WERI-Rb-1 (cell line): ENCODE measurements at regions not wholly inside any gene's neighbourhood (a gene's known extent, or its start where the extent isn't known, plus 50 kb on each side); places are given as distances from the start of the nearest gene placed in this dataset.

ENCODE experiments used
- DNase-seq: peaks from one replicate; pipeline ENCODE4 v3.0.0-alpha.2; 2020
- H3K27ac ChIP-seq: fragments of 250-450 bp; sonication (Bioruptor Pico); 2 replicates; pipeline ENCODE4 v1.5.1; 2020; ENCODE audit warnings: mild to moderate bottlenecking, moderate library complexity
- H3K27me3 ChIP-seq: fragments of 250-450 bp; sonication (Bioruptor Pico); 2 replicates; pipeline ENCODE4 v1.5.1; 2021; ENCODE audit warnings: mild to moderate bottlenecking, low read depth, moderate library complexity; ENCODE audit not compliant: insufficient read depth, severe bottlenecking
- H3K36me3 ChIP-seq: fragments of 250-450 bp; sonication (Bioruptor Pico); 2 replicates; pipeline ENCODE4 v1.5.1; 2020; ENCODE audit warnings: mild to moderate bottlenecking, moderate library complexity
- H3K4me3 ChIP-seq: 2 replicates; pipeline ENCODE4 v1.5.1; 2011; ENCODE audit warnings: low read depth, mild to moderate bottlenecking, control low read depth, low read length
- H3K9me3 ChIP-seq: fragments of 250-450 bp; sonication (Bioruptor Pico); 2 replicates; pipeline ENCODE4 v1.5.1; 2021; ENCODE audit warnings: mild to moderate bottlenecking, moderate library complexity; ENCODE audit not compliant: severe bottlenecking
- TF ChIP-seq, protein P1 (sequence below): IDR thresholded peaks from 2 replicates; pipeline ENCODE4 v1.5.1; 2011; ENCODE audit warnings: low read depth, mild to moderate bottlenecking, control low read depth, inconsistent platforms, low read length

DNA sequence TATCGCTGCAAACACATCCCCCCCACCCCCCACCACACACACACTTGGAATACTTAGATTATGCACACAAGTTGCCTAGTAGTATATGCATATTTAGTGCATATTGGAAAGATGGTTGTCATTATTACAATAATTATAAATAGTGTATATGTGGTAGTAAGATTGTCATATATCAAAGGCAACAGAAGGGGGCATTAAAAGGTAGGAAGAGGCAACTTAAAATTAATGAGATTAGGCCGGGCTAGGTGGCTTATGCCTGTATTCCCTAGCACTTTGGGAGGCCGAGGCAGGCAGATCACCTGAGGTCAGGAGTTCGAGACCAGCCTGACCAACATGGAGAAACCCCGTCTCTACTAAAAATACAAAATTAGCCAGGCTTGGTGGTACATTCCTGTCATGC, 52.1 kb downstream of the GSC start:
- DNase-seq = no peak
- no peak overlapping the region for H3K4me3 ChIP-seq
- TF ChIP-seq, protein P1, sequence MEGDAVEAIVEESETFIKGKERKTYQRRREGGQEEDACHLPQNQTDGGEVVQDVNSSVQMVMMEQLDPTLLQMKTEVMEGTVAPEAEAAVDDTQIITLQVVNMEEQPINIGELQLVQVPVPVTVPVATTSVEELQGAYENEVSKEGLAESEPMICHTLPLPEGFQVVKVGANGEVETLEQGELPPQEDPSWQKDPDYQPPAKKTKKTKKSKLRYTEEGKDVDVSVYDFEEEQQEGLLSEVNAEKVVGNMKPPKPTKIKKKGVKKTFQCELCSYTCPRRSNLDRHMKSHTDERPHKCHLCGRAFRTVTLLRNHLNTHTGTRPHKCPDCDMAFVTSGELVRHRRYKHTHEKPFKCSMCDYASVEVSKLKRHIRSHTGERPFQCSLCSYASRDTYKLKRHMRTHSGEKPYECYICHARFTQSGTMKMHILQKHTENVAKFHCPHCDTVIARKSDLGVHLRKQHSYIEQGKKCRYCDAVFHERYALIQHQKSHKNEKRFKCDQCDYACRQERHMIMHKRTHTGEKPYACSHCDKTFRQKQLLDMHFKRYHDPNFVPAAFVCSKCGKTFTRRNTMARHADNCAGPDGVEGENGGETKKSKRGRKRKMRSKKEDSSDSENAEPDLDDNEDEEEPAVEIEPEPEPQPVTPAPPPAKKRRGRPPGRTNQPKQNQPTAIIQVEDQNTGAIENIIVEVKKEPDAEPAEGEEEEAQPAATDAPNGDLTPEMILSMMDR = no peak

DNA sequence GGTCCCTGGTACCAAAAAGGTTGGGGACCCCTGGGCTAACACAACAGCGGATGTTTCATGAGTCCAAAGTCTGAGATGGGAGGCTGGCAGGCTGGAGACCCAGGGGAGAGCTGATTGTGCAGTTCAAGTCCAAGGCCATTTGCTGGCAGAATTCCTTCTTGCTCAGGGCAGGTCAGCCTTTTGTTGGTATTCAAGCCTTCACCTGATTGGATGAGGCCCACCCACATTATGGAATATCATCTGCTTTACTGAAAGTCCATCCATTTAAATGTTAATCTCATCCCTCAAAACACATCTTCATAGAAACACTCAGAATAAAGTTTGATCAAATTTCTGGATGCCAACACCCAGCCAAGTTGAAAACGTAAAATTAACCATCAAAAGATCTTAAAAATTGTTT, 52.9 kb downstream of the GSC start:
- no peak overlapping the region for H3K27ac ChIP-seq
- TF ChIP-seq, protein P1 = no peak
- DNase-seq = no peak

More for the DNA sequence above, 52.1 kb downstream of the GSC start:
- Histone ChIP-seq H3K9me3 (no peaks in the 10 kb centered on the region), H3K36me3 (no peaks in the 10 kb centered on the region), H3K27me3 (no peaks in the 10 kb centered on the region), H3K27ac (no peak overlapping the region)

DNA sequence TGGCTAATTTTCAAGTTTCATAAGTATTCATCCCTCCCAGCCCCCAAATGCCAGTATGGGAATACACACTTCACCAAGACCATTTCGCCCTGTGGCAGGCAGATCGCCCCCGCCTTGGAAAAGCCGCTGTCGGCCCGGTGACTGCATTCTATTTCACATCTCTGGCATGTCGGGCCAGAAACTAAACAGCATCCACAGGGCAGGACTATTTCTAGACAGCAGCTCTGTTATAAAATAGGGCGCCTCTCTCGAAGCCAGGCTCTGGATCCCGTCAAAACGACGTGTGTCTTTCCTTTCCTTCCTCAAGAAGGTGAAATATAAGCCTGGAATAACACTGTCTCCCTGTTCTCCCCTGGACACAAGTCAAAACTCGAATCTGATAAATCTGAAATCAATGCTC, 56.8 kb downstream of the GSC start:
- H3K27me3 ChIP-seq = no peaks in the 10 kb centered on the region
- DNase-seq = no peak
- no peaks in the 10 kb centered on the region for H3K36me3 ChIP-seq
- no peak overlapping the region for H3K4me3 ChIP-seq
- TF ChIP-seq, protein P1 = no peak
- H3K27ac ChIP-seq = no peak overlapping the region
- no peaks in the 10 kb centered on the region for H3K9me3 ChIP-seq

More for the DNA sequence above, 52.9 kb downstream of the GSC start:
- Histone ChIP-seq H3K4me3 (no peak overlapping the region), H3K9me3 (no peaks in the 10 kb centered on the region), H3K36me3 (no peaks in the 10 kb centered on the region), H3K27me3 (no peaks in the 10 kb centered on the region)

DNA sequence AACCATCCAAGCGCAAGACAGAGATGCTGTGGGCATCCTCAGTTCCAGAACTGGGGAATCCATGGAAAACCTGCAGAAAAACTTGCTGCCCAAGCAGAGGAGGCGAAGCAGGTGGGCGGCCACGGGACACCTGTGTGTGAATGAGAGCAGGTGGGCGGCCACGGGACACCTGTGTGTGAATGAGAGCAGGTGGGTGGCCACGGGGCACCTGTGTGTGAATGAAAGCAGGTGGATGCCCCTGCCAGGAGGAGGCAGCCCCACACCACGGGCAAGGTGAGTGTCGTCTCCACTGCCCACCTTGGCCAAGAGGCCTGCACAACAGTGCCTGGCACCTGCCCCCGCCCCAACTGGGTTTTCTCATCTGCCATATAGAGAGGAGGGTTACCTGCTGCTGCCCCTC, 59.2 kb downstream of the GSC start:
- TF ChIP-seq, protein P1 = 0 out of 2 replicates have a peak, but pooled peaks have one; percentile 12
- Histone ChIP-seq H3K4me3 (no peak overlapping the region), H3K9me3 (no peaks in the 10 kb centered on the region), H3K36me3 (no peaks in the 10 kb centered on the region), H3K27ac (no peak overlapping the region), H3K27me3 (no peaks in the 10 kb centered on the region)
- DNase-seq = no peak

DNA sequence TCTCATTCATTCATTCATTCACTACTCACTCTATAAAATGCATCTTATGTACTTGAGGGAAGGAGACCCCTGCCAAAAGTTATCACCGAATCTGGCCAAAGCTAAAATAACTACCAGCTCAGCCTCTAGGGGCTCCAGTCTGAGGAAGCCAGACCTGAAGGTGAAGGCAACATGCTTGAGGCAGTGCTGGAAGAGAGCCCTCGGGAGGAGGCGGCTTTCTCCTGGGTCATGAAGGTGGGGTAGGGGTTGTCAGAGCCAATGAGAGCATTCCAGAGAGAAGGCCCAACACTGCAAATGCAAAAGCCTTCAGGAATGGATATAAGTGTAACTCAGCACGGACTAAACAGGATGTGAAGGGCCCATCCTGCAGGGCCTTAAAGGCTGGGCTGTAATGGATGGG, 62.4 kb downstream of the GSC start:
- DNase-seq = no peak
- Histone ChIP-seq H3K9me3 (no peaks in the 10 kb centered on the region), H3K27me3 (no peaks in the 10 kb centered on the region), H3K27ac (no peak overlapping the region), H3K36me3 (no peaks in the 10 kb centered on the region), H3K4me3 (no peak overlapping the region)
- TF ChIP-seq, protein P1 = peak; percentile 20; the same call in 1 of the 2 replicates

DNA sequence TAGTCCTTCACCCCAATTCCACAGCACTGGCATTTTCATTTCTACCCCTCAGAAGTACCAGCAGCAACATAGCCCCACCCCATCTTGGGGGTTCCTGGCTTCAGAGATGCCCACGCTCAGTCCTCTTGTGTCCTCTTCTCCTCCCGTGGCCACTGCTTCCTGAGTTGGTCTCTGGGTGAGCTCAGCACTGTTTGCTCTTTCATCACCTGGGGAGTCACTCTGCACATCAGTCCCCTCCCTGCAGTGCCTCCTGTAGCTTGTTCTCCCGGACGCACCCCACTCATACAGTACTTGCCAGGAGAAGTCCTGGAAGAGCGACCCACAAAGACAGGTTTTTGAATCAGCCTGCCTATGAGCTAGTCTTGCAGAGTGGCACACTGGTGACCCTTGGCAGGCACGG, 63.8 kb downstream of the GSC start:
- no peak overlapping the region for H3K27ac ChIP-seq
- H3K4me3 ChIP-seq = no peak overlapping the region
- H3K27me3 ChIP-seq = no peaks in the 10 kb centered on the region
- TF ChIP-seq, protein P1 = no peak
- no peaks in the 10 kb centered on the region for H3K36me3 ChIP-seq
- DNase-seq = no peak
- H3K9me3 ChIP-seq = no peaks in the 10 kb centered on the region
